Duodenal mucosa (tissue), 2 donors: ENCODE measurements at regions not wholly inside any gene's neighbourhood (a gene's known extent, or its start where the extent isn't known, plus 50 kb on each side); places are given as distances from the start of the nearest gene placed in this dataset.
"Not testable (repeated sequence)": the region's sequence is repeated elsewhere in the genome, so short reads cannot be mapped to it uniquely, and the experiment has no call there.

ENCODE experiments used
- H3K27ac ChIP-seq: one replicate; pipeline ENCODE4 v1.7.0; 2013; ENCODE audit warnings: low read depth, low read length
- H3K27me3 ChIP-seq, 2 donors: one replicate each; pipeline ENCODE4 v1.7.0; 2013; ENCODE audit warnings: low read length in 2 of 2, control low read depth in 1 of 2; ENCODE audit not compliant: insufficient read depth in 2 of 2, control insufficient read depth in 1 of 2
- H3K36me3 ChIP-seq, 2 donors: one replicate each; pipeline ENCODE4 v1.7.0; 2013; ENCODE audit warnings: low read length in 2 of 2, control low read depth in 1 of 2; ENCODE audit not compliant: insufficient read depth in 2 of 2, control insufficient read depth in 1 of 2
- H3K4me1 ChIP-seq, 2 donors: one replicate each; pipeline ENCODE4 v1.7.0; 2013; ENCODE audit warnings: low read length in 2 of 2, control low read depth in 1 of 2; ENCODE audit not compliant: insufficient read depth in 2 of 2, control insufficient read depth in 1 of 2
- H3K4me3 ChIP-seq, 2 donors: one replicate each; pipeline ENCODE4 v1.7.0; 2013; ENCODE audit warnings: low read length in 2 of 2, low read depth in 1 of 2
- H3K9ac ChIP-seq, 2 donors: one replicate each; pipeline ENCODE4 v1.7.0; 2013; ENCODE audit warnings: low read length in 2 of 2, low read depth in 1 of 2
- H3K9me3 ChIP-seq, 2 donors: one replicate each; pipeline ENCODE4 v1.7.0; 2013; ENCODE audit warnings: low read length in 2 of 2, control low read depth in 1 of 2; ENCODE audit not compliant: control insufficient read depth in 1 of 2

DNA sequence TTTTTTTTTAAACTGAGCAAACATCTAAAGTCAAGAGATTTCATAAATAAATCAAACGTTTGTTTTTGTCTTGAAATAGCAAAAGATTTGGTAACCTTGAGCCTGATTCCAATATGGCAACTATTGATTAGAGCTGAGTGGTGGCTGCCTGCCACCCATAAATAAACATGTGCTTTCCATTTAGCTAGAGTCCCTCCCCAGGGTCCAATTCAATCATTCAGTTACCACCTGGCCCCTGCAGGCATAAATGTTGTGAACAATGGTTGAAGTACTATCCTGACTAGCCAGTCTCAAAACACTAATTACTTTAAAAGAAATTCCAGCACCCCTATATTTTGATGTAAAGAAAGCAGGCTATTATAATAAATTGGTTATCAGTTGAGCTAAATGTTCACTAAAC lies 129.7 kb upstream of the GRIP1 start:
- no peak overlapping the region for H3K4me3 ChIP-seq
- H3K27me3 ChIP-seq, result no peaks in the 10 kb centered on the region
- H3K4me1 ChIP-seq, result no peaks in the 10 kb centered on the region
- H3K27ac ChIP-seq, result no peak overlapping the region
- no peaks in the 10 kb centered on the region for H3K36me3 ChIP-seq
- no peak overlapping the region for H3K9ac ChIP-seq
- no peaks in the 10 kb centered on the region for H3K9me3 ChIP-seq

DNA sequence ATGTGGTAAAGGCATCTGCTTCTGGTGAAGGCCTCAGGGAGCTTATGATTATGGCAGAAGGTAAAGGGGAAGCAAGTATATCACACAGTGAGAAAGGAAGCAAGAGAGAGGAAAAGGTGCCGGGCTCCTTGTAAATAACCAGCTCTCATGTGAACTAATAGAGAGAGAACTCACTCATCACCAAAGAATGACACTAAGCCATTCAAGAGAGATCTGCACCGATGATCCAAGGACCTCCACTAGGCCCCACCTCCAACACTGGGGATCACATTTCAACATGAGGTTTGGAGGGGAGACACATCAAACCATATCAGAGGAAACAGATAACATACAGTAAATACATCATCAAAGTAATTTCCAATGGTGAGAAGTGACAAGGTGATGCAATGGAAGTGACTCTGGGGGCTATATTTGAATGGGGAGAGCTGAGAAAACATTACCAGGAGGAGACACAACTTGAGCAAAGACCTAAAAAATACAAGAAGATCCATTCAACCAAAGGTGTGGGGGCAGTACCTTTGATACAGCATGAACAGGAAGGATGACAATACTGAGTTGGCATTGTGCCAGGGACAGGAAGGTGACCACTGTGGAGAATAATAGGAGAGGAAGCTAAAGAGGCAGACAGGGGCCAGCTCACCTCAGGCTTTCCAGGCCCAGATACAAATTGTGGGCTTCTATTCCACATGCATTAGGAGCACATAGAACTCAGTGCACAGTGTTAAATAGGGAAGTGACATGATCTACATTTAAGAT lies 134.4 kb upstream of the GRIP1 start:
- Histone ChIP-seq H3K9ac (no peak overlapping the region), H3K4me1 (no peaks in the 10 kb centered on the region), H3K36me3 (no peaks in the 10 kb centered on the region), H3K27me3 (no peaks in the 10 kb centered on the region), H3K4me3 (no peak overlapping the region), H3K27ac (no peak overlapping the region), H3K9me3 (no peaks in the 10 kb centered on the region)

DNA sequence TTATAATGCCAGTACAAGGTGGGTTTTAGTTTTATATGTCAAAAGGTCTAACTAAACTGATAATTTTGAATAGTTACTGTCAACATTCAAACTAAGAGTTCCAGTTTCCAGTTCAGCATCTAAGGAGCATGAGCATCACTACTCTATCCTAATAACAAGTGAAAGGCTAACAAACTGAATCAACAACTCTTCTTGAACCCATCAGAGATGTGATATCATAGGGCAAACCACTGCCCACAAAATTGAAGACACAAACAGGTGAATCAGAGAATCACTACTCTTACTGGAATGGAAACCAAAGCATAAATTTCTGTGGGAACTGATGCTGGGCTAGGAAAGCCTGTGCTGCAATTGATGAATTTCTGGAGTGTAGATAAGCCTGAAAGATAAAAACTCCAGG lies 140.7 kb upstream of the GRIP1 start:
- Histone ChIP-seq H3K9me3 (no peaks in the 10 kb centered on the region), H3K9ac (no peak overlapping the region), H3K27me3 (no peaks in the 10 kb centered on the region), H3K4me3 (no peak overlapping the region), H3K27ac (no peak overlapping the region), H3K36me3 (no peaks in the 10 kb centered on the region), H3K4me1 (no peaks in the 10 kb centered on the region)

DNA sequence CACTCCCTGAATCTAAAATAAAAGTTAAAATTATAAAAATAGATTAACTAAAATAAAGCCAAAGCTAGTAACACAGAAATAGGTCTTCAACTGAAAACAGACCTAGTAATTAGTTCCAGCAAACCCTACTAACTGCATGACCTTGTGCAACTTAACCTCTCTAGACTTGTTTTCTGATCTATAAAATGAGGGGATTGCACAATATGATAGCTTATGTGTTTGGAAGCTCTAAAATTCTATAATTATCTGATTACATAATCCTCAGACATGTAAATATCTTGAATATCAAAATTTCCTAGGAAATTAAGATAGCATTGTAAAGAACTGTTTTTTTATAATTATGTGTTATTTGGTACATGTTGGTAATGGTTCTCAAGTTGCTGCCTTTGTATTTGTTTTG lies 144.1 kb upstream of the GRIP1 start:
- Histone ChIP-seq H3K9me3 (no peaks in the 10 kb centered on the region), H3K9ac (no peak overlapping the region), H3K27me3 (no peaks in the 10 kb centered on the region), H3K36me3 (no peaks in the 10 kb centered on the region), H3K4me1 (no peaks in the 10 kb centered on the region), H3K4me3 (no peak overlapping the region), H3K27ac (no peak overlapping the region)

DNA sequence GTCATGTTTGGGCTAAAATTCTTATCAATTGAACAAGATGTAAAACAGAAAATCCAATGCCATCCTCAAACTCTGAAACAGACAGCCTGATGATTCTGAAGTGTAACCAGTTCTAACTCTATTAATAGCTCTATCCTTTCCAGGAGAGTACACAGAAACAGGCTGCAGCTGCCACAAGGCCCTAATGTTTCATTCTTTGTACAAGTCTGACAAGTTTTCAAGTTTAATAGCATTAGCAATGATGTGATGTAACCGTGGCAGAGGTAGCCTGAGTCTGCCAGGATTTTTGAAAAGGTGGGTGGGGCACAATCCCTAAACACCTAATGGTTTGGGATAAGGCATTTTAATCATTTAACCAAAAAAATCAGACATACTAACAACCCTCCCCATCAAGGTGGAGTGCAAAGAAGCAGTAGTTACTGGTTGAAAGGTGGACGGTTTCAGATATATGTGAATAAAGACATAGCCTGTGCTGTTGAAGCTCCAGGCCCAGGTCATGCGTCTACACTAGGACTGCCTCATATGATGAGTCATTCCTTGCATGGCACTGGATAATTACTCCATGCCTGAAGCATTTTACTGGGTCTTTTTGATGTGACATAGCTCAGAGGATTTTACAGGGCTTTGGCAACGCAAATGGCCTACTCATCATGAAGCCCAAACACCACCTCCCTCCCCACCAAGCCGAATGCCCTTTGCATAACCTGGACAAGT lies 145.1 kb upstream of the GRIP1 start:
- Histone ChIP-seq H3K36me3 (no peaks in the 10 kb centered on the region), H3K9ac (no peak overlapping the region), H3K4me1 (no peaks in the 10 kb centered on the region), H3K27ac (no peak overlapping the region), H3K9me3 (no peaks in the 10 kb centered on the region), H3K27me3 (no peaks in the 10 kb centered on the region), H3K4me3 (no peak overlapping the region)

DNA sequence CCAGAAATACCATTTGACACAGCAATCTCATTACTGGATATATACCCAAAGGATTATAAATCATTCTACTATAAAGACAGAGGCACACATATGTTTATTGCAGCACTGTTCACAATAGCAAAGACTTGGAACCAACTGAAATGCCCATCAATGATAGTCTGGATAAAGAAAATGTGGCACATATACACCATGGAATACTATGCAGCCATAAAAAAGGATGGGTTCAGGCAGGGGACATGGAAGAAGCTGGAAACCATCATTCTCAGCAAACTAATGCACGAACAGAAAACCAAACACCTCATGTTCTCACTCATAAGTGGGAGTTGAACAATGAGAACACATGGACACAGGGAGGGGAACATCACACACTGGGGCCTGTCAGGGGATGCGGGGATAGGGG lies 147.0 kb upstream of the GRIP1 start:
- H3K27me3 ChIP-seq, result not testable (repeated sequence)

DNA sequence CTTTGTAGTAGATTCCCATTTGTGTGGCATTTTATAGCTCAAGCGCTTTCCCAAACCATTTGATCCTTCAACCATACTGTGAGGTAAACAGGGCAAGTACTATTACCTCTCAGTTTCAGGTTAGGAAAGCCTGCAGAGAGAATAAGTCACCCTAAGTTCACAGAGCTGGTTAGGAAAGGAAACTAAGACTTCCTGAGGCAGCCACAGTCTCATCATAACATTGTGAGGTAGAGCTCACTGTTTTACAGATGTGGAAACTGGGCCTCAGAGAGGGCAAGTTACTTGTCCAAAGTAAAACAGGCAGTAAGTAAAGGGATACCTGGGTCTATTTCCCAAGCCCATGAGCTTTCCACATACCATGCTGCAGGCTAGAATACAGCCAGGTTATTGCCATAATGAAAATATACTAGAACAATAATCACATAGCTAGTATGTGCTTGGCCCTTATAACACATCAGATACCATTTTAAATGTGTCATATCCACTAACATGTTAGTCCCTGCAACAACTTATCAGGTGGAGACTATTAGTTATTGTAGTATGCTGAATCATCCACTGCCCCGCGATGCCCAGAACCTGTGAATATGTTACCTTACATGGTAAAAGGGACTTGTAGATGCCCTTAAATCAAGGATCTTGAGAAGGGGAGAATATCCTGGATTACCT lies 150.9 kb upstream of the GRIP1 start:
- no peaks in the 10 kb centered on the region for H3K27me3 ChIP-seq
- no peaks in the 10 kb centered on the region for H3K4me1 ChIP-seq
- H3K4me3 ChIP-seq, result no peak overlapping the region
- H3K27ac ChIP-seq, result no peak overlapping the region
- H3K9ac ChIP-seq, result no peak overlapping the region
- no peaks in the 10 kb centered on the region for H3K9me3 ChIP-seq
- H3K36me3 ChIP-seq, result no peaks in the 10 kb centered on the region

More for the DNA sequence above, 147.0 kb upstream of the GRIP1 start:
- not testable (repeated sequence) for H3K36me3 ChIP-seq, H3K9me3 ChIP-seq, H3K4me1 ChIP-seq, H3K27ac ChIP-seq, H3K4me3 ChIP-seq, H3K9ac ChIP-seq

DNA sequence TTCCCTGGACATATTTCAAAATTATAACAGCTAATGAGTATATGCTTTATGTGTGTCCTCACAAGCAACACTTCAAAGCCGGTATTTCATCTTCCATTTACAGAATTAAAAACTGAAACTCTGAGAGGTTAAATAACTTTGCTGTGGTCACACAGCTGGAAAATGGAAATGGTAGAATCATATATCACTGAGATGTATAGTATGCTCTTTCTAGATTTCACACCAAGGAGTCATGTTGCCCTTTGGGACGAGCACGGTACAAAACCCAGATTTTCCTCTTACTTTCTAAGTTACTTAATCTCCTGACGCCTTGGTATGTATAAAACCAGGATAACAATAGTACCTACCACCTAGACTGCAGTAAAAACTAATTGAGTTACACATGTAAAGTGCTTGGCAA lies 152.6 kb upstream of the GRIP1 start:
- Histone ChIP-seq H3K4me3 (no peak overlapping the region), H3K9me3 (no peaks in the 10 kb centered on the region), H3K27ac (no peak overlapping the region), H3K27me3 (no peaks in the 10 kb centered on the region), H3K9ac (no peak overlapping the region), H3K4me1 (no peaks in the 10 kb centered on the region), H3K36me3 (no peaks in the 10 kb centered on the region)

DNA sequence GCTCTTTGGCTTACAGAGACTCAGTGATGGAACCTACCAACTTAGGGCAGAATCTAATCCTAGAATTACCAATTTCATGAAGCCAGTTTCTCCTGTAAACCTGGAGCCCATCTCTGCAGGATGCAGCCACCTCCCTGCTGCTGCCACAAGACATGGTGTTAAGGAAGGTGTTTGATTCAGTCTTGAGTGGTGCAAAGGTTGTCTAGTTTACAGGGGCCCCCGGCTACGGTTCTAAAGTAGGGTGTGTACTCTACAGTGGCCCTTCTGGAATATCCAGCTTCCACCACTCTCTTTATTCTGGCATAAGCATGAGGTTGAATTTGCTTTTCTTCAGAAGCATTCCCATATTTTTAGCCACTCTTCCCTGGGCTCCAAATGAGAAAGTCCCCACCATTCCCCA lies 154.1 kb upstream of the GRIP1 start:
- Histone ChIP-seq H3K4me1 (no peaks in the 10 kb centered on the region), H3K27me3 (no peaks in the 10 kb centered on the region), H3K36me3 (no peaks in the 10 kb centered on the region), H3K9ac (no peak overlapping the region), H3K27ac (no peak overlapping the region), H3K9me3 (no peaks in the 10 kb centered on the region), H3K4me3 (no peak overlapping the region)

DNA sequence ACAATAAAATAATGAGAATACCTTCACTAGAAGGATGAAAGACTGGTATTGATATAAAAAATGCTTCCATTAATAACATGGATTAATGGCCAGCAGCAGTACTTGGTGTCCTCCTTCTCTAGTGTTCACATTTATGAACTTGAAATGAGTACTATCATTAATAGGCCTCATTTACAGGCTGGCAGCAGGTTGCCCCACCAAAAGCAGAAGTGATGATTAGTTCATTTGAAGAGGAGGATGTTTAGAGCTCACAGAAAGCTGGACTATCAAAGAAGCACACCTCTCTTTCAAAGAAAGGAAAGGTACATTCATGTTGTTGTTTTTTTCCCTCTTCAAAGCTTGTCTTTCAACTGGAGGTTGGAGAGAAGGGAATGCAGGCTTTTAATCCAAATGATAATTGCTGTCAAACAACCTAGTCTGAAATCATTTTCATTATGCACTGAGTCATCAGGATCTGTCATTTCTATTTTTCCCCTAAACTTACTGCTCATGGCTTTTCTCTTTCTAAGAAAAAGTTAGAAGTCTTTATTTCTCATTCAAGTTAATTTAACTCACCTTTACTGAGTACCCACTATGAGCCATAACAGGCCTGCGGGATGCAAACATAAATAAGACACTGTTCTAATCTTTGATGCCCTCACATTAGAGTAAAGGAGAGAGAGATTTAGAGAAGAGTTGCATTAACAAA lies 157.9 kb upstream of the GRIP1 start:
- no peak overlapping the region for H3K27ac ChIP-seq

More for the DNA sequence above, 157.9 kb upstream of the GRIP1 start:
- H3K36me3 ChIP-seq, result no peaks in the 10 kb centered on the region
- H3K4me1 ChIP-seq, result no peaks in the 10 kb centered on the region
- H3K9ac ChIP-seq, result no peak overlapping the region
- no peaks in the 10 kb centered on the region for H3K27me3 ChIP-seq
- H3K4me3 ChIP-seq, result no peak overlapping the region
- no peaks in the 10 kb centered on the region for H3K9me3 ChIP-seq
